SK-N-MC (cell line): ENCODE measurements at regions not wholly inside any gene's neighbourhood (a gene's known extent, or its start where the extent isn't known, plus 50 kb on each side); places are given as distances from the start of the nearest gene placed in this dataset.

Source experiments
- DNase-seq: peaks from one replicate; pipeline ENCODE4 v3.0.0-alpha.2; 2011; ENCODE audit warnings: low read depth, low spot score
- H3K27ac ChIP-seq: fragments of 200-600 bp; sonication (generic); 2 replicates; pipeline ENCODE4 v1.5.1; 2016; ENCODE audit warnings: mixed run types
- H3K36me3 ChIP-seq: fragments of 200-600 bp; sonication (generic); 2 replicates; pipeline ENCODE4 v1.6.1; 2017; ENCODE audit warnings: antibody characterized with exemption, low read length, mixed read lengths; ENCODE audit not compliant: insufficient read depth
- H3K4me3 ChIP-seq: fragments of 200-600 bp; sonication (generic); 2 replicates; pipeline ENCODE4 v1.5.1; 2016
- H3K9ac ChIP-seq: fragments of 200-600 bp; sonication (generic); 2 replicates; pipeline ENCODE4 v1.8.0; 2017; ENCODE audit warnings: mixed run types, mixed read lengths; ENCODE audit not compliant: insufficient read length
- H3K9me3 ChIP-seq: fragments of 200-600 bp; sonication (generic); 2 replicates; pipeline ENCODE4 v1.6.1; 2017; ENCODE audit warnings: low read depth, mild to moderate bottlenecking, antibody characterized with exemption, low read length, moderate library complexity, mixed read lengths
- EZH2 ChIP-seq: fragments of 200-600 bp; sonication (generic); IDR thresholded peaks from one replicate; pipeline ENCODE4 v1.6.1; 2017; ENCODE audit warnings: antibody characterized with exemption
- FOXP2 ChIP-seq: optimal IDR thresholded peaks from 2 replicates; pipeline ENCODE3; 2011; ENCODE audit warnings: mild to moderate bottlenecking, moderate library complexity; ENCODE audit not compliant: insufficient read depth; ENCODE audit errors: extremely low read length, control extremely low read depth
- POLR2AphosphoS5 ChIP-seq: IDR thresholded peaks from 2 replicates; pipeline ENCODE4 v1.6.1; 2012; ENCODE audit warnings: mild to moderate bottlenecking, low read depth, low read length, borderline replicate concordance

GRCh38 chr6:1091900-1092299 lies 220.0 kb upstream of the FOXQ1 start:
- Histone ChIP-seq H3K36me3 (no peaks in the 10 kb centered on the region), H3K9ac (no peak overlapping the region), H3K27ac (no peak overlapping the region), H3K9me3 (no peaks in the 10 kb centered on the region), H3K4me3 (no peak overlapping the region)
- no peak for TF ChIP-seq FOXP2
- no peak for TF ChIP-seq EZH2
- no peak for TF ChIP-seq POLR2AphosphoS5
- no peak for DNase-seq

GRCh38 chr6:1089859-1090258 lies 222.0 kb upstream of the FOXQ1 start:
- Histone ChIP-seq H3K9ac (no peak overlapping the region), H3K36me3 (no peaks in the 10 kb centered on the region), H3K9me3 (no peaks in the 10 kb centered on the region), H3K27ac (no peak overlapping the region), H3K4me3 (no peak overlapping the region)
- TF ChIP-seq FOXP2 (no peak), EZH2 (no peak), POLR2AphosphoS5 (no peak)
- no peak for DNase-seq

DNA sequence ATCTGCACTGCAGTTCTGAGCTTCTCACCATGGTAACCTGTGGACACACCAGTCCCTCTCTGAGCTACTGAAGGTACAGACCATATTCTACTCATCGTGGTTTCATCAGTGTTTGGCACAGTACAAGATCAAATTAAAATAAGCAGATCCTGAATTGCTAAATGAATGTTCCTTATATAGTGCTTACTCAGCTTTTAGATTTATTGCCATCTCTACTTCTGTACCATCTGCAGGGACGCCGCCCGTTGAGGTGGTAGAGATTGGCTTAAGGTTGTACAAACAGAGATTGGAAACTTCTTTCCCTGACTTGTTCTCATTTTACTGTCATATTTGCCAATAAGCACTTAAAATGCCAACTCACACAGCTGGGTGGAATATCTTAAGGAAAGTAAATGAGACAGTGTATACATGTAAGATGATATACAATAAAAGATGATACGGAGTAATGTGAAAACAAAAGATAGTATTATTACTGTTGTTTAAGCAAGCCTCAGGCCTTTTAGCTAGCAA lies 223.4 kb upstream of the FOXQ1 start:
- Histone ChIP-seq H3K27ac (no peak overlapping the region), H3K9me3 (no peaks in the 10 kb centered on the region), H3K36me3 (no peaks in the 10 kb centered on the region), H3K4me3 (no peak overlapping the region), H3K9ac (no peak overlapping the region)
- no peak for DNase-seq
- no peak for TF ChIP-seq POLR2AphosphoS5
- TF ChIP-seq FOXP2 = no peak
- no peak for TF ChIP-seq EZH2

DNA sequence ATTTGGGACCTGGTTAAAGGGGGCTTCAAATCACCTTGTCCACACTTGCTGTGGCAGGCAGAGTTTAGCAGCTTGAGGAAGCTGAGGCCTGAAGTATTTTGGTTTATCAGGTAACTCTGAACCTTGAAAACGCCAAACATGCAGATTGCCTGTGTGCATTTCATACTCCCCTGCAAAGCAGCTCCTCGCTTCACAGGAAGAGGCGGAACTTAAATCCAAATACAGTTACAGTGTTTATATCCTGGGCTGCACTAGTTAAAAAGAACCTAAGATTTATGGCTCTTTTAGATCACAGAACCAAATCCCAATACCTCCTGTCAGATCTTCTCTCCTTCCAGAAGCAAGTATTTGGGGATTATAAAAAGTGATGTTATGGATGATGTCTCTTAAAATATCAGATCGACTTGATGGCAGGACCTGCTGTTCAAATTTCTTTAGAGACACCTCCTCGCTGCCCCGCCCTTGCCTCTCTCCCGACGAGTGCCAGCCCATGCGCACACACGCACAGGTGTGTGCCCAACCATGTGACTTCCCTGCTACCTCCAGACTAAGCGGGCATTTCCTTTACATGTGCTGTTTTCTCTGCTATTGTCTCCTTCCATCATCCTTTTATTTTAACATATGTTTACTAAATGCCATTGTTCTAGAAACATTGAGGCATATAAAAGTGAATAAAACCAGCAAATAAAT lies 224.6 kb upstream of the FOXQ1 start:
- no peaks in the 10 kb centered on the region for H3K9me3 ChIP-seq
- no peak for DNase-seq
- TF ChIP-seq FOXP2 = no peak
- no peak for TF ChIP-seq EZH2
- TF ChIP-seq POLR2AphosphoS5 = no peak
- H3K4me3 ChIP-seq = no peak overlapping the region
- no peaks in the 10 kb centered on the region for H3K36me3 ChIP-seq
- no peak overlapping the region for H3K9ac ChIP-seq
- H3K27ac ChIP-seq = no peak overlapping the region

- Histone ChIP-seq H3K36me3 (no peaks in the 10 kb centered on the region), H3K9ac (no peak overlapping the region), H3K4me3 (no peak overlapping the region), H3K9me3 (no peaks in the 10 kb centered on the region), H3K27ac (no peak overlapping the region)
- no peak for DNase-seq
- TF ChIP-seq EZH2 (no peak), POLR2AphosphoS5 (no peak), FOXP2 (no peak)
Measured at GRCh38 chr6:1086446-1087153, 225.3 kb upstream of the FOXQ1 start.

DNA sequence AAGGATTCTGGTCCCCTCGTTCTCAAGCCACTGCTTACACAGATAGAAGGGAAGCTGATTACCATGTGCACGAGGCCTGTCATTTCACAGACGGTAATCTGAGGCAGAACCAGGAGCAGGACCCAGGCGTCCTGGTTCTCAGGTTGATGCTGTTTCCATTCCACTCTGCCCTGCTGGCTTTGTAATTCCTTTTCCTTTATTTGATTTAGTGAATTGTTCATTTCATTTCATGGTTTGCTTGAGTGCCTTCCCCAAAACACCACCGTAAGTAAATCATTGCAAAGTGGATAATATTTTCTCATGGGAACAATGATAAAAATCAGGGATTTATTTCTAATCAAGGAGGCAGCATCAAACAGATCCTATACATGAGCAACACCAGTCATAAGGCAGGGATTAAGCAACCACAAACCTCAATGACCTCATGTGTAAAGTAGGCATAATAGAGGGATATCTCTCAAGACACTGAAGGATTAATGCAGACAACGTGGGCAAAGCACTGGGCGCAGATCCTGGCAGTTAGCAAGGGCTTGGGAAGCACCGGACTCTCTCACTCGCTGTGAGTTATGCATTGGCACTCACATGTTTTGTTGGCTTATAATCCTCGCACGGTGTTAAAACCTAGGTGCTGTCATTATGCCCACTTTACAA lies 229.5 kb upstream of the FOXQ1 start:
- no peak overlapping the region for H3K4me3 ChIP-seq
- no peak for DNase-seq

GRCh38 chr6:1081551-1082284 lies 230.2 kb upstream of the FOXQ1 start:
- Histone ChIP-seq H3K36me3 (no peaks in the 10 kb centered on the region), H3K4me3 (no peak overlapping the region), H3K9ac (no peak overlapping the region), H3K27ac (no peak overlapping the region), H3K9me3 (no peaks in the 10 kb centered on the region)
- DNase-seq = no peak
- no peak for TF ChIP-seq FOXP2
- TF ChIP-seq POLR2AphosphoS5 = no peak
- TF ChIP-seq EZH2 = no peak

More for the DNA sequence above, 229.5 kb upstream of the FOXQ1 start:
- Histone ChIP-seq H3K9me3 (no peaks in the 10 kb centered on the region), H3K27ac (no peak overlapping the region), H3K9ac (no peak overlapping the region), H3K36me3 (no peaks in the 10 kb centered on the region)
- TF ChIP-seq FOXP2 = no peak
- TF ChIP-seq POLR2AphosphoS5 = no peak
- TF ChIP-seq EZH2 = no peak
